Tibial nerve (tissue), 4 donors: ENCODE measurements at regions not wholly inside any gene's neighbourhood (a gene's known extent, or its start where the extent isn't known, plus 50 kb on each side); places are given as distances from the start of the nearest gene placed in this dataset.
"Not testable (repeated sequence)": the region's sequence is repeated elsewhere in the genome, so short reads cannot be mapped to it uniquely, and the experiment has no call there.

Source experiments
- DNase-seq, 2 donors: peaks; one replicate each; pipeline ENCODE4 v3.0.0-alpha.2; 2019; ENCODE audit warnings: low spot score in 2 of 2
- H3K27ac ChIP-seq, 4 donors: fragments of 200-600 bp; sonication (generic) in 3 of 4; one replicate each; pipeline ENCODE4 v1.5.1; 2017 to 2019; ENCODE audit warnings: mild to moderate bottlenecking in 1 of 4
- H3K27me3 ChIP-seq, 2 donors: fragments of 200-600 bp; sonication (generic) in 1 of 2; one replicate each; pipeline versions ENCODE4 v1.5.1 to v1.6.0; 2017 to 2019
- H3K36me3 ChIP-seq, 3 donors: fragments of 200-600 bp; sonication (generic); one replicate each; pipeline ENCODE4 v1.5.1; 2018 to 2019
- H3K4me1 ChIP-seq, 4 donors: fragments of 200-600 bp; sonication (generic) in 3 of 4; one replicate each; pipeline ENCODE4 v1.5.1; 2017 to 2019
- H3K4me3 ChIP-seq, 4 donors: fragments of 200-600 bp; sonication (generic) in 3 of 4; one replicate each; pipeline ENCODE4 v1.5.1; 2017 to 2019; ENCODE audit warnings: mild to moderate bottlenecking in 1 of 4, moderate library complexity in 1 of 4
- H3K9me3 ChIP-seq, 4 donors: fragments of 200-600 bp; sonication (generic) in 3 of 4; one replicate each; pipeline ENCODE4 v1.5.1; 2017 to 2019
- EP300 ChIP-seq, 2 donors: sonication (generic); formaldehyde crosslinking; IDR thresholded peaks; one replicate each; pipeline ENCODE4 v1.6.1; 2017; ENCODE audit warnings: antibody characterized with exemption in 2 of 2, mild to moderate bottlenecking in 1 of 2
- POLR2A ChIP-seq, 2 donors: fragments of 450-650 bp; IDR thresholded peaks; one replicate each; pipeline ENCODE4 v1.6.1; 2017; ENCODE audit warnings: antibody characterized with exemption in 2 of 2, mild to moderate bottlenecking in 2 of 2, moderate library complexity in 2 of 2
- WGBS, 2 donors: methylation state at CpG; one replicate each; pipeline ENCODE4 v1.1.5; 2018; 5-methylcytosine and 5-hydroxymethylcytosine counted together
- TF ChIP-seq, protein P1 (sequence below), 5 experiments: fragments of 200-600 bp in 3 of 5; fragments of 450-650 bp in 2 of 5; sonication (generic) in 3 of 5; IDR thresholded peaks; one replicate each; pipeline ENCODE4 v1.5.1; 2016 to 2019; ENCODE audit warnings: antibody characterized with exemption in 5 of 5, mild to moderate bottlenecking in 3 of 5, moderate library complexity in 2 of 5

- no peaks in the 10 kb centered on the region for H3K27me3 ChIP-seq
- H3K4me1 ChIP-seq, result no peaks in the 10 kb centered on the region
- no peak overlapping the region for H3K27ac ChIP-seq
- DNase-seq, result no peak
- H3K36me3 ChIP-seq, result no peaks in the 10 kb centered on the region
- no peak overlapping the region for H3K4me3 ChIP-seq
- peaks cover 0 to 4% (median 0%) of the 10 kb centered on the region in 4 donors for H3K9me3 ChIP-seq
- TF ChIP-seq, protein P1, sequence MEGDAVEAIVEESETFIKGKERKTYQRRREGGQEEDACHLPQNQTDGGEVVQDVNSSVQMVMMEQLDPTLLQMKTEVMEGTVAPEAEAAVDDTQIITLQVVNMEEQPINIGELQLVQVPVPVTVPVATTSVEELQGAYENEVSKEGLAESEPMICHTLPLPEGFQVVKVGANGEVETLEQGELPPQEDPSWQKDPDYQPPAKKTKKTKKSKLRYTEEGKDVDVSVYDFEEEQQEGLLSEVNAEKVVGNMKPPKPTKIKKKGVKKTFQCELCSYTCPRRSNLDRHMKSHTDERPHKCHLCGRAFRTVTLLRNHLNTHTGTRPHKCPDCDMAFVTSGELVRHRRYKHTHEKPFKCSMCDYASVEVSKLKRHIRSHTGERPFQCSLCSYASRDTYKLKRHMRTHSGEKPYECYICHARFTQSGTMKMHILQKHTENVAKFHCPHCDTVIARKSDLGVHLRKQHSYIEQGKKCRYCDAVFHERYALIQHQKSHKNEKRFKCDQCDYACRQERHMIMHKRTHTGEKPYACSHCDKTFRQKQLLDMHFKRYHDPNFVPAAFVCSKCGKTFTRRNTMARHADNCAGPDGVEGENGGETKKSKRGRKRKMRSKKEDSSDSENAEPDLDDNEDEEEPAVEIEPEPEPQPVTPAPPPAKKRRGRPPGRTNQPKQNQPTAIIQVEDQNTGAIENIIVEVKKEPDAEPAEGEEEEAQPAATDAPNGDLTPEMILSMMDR (IDR thresholded peaks at IDR 0.05), result no peak
- TF ChIP-seq POLR2A (IDR thresholded peaks at IDR 0.05), result no peak
- TF ChIP-seq EP300 (IDR thresholded peaks at IDR 0.05), result no peak
- 52 to 55% methylated on average over 1 of the region's 1 CpG for WGBS, 2 donors
These were observed 122.3 kb upstream of the KCND3 start for GRCh38 chr1:112111734-112112133.

DNA sequence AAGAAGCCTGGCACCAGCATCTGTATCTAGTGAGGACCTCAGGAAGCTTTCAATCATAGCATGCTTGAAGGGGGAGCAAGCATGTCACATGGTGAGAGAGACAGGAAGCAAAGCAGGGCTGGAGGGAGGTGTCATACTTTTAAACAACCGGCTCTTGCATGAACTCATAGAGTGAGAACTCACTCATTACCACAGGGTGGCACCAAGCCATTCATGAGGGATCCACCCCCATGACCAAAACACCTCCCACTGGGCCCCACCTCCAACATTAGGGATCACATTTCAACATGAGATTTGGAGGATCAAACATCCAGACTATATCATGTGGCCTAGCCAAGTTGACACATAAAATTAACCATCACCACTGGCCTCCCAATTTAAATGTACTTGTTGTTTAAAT, 125.1 kb upstream of the KCND3 start:
- no peak for TF ChIP-seq EP300 (IDR thresholded peaks at IDR 0.05)
- TF ChIP-seq, protein P1 (IDR thresholded peaks at IDR 0.05), result no peak
- no peak for TF ChIP-seq POLR2A (IDR thresholded peaks at IDR 0.05)
- WGBS, 2 donors, result 39 to 56% methylated on average over 1 of the region's 1 CpG
- H3K36me3 ChIP-seq, result no peaks in the 10 kb centered on the region
- no peaks in the 10 kb centered on the region for H3K4me1 ChIP-seq
- H3K4me3 ChIP-seq, result no peak overlapping the region
- no peak for DNase-seq
- no peak overlapping the region for H3K27ac ChIP-seq
- H3K9me3 ChIP-seq, result no peaks in the 10 kb centered on the region
- H3K27me3 ChIP-seq, result no peaks in the 10 kb centered on the region

- DNase-seq, result no peak
- Histone ChIP-seq H3K4me3 (no peak overlapping the region), H3K27me3 (no peaks in the 10 kb centered on the region), H3K36me3 (no peaks in the 10 kb centered on the region), H3K4me1 (no peaks in the 10 kb centered on the region), H3K27ac (no peak overlapping the region), H3K9me3 (no peaks in the 10 kb centered on the region)
- TF ChIP-seq, protein P1 (IDR thresholded peaks at IDR 0.05), result no peak
- no peak for TF ChIP-seq POLR2A (IDR thresholded peaks at IDR 0.05)
- TF ChIP-seq EP300 (IDR thresholded peaks at IDR 0.05), result no peak
- 73 to 80% methylated on average over 2 of the region's 2 CpGs for WGBS, 2 donors
These were observed 137.1 kb upstream of the KCND3 start for GRCh38 chr1:112126598-112126997.

- not testable (repeated sequence) for H3K36me3 ChIP-seq, H3K9me3 ChIP-seq, H3K27ac ChIP-seq, H3K4me3 ChIP-seq, H3K4me1 ChIP-seq, DNase-seq, H3K27me3 ChIP-seq
- WGBS, 2 donors, result 89 to 91% methylated on average over 2 of the region's 2 CpGs
These were observed 138.1 kb upstream of the KCND3 start for GRCh38 chr1:112127606-112128005.

- no peak for DNase-seq
- Histone ChIP-seq H3K4me3 (no peak overlapping the region), H3K27me3 (no peaks in the 10 kb centered on the region), H3K27ac (no peak overlapping the region), H3K4me1 (no peaks in the 10 kb centered on the region), H3K9me3 (no peaks in the 10 kb centered on the region), H3K36me3 (no peaks in the 10 kb centered on the region)
- 76 to 96% methylated on average over 1 of the region's 1 CpG for WGBS, 2 donors
- TF ChIP-seq, protein P1 (IDR thresholded peaks at IDR 0.05), result no peak
- no peak for TF ChIP-seq EP300 (IDR thresholded peaks at IDR 0.05)
- TF ChIP-seq POLR2A (IDR thresholded peaks at IDR 0.05), result no peak
These were observed 144.0 kb upstream of the KCND3 start for GRCh38 chr1:112133487-112133886.

DNA sequence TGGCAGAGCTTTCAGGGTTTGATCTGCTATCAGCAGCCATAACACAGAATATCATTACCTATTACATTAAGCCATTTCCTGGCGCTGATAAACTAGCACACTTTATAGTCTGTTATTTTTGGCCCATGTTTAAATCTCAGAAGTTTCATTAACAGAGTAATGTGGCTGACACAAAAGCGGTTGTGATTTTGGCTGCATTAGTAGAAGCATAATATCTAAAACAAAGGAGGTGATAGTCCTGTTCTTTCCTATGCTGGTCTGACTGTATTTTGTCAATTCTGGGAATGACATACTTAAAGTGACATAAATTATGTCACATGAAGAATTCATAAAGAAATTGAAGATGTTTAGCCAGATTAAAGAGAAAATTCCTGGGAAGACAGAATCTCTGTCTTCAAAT, 151.3 kb upstream of the KCND3 start:
- H3K27me3 ChIP-seq, result no peaks in the 10 kb centered on the region
- no peaks in the 10 kb centered on the region for H3K36me3 ChIP-seq
- TF ChIP-seq EP300 (IDR thresholded peaks at IDR 0.05), result no peak
- TF ChIP-seq, protein P1 (IDR thresholded peaks at IDR 0.05), result no peak
- TF ChIP-seq POLR2A (IDR thresholded peaks at IDR 0.05), result no peak
- H3K4me1 ChIP-seq, result no peaks in the 10 kb centered on the region
- DNase-seq, result no peak
- no peaks in the 10 kb centered on the region for H3K9me3 ChIP-seq
- H3K4me3 ChIP-seq, result no peak overlapping the region
- no peak overlapping the region for H3K27ac ChIP-seq
- 43 to 45% methylated on average over 2 of the region's 2 CpGs for WGBS, 2 donors
